ENCODE measurements at regions not wholly inside any gene's neighbourhood (a gene's known extent, or its start where the extent isn't known, plus 50 kb on each side); places are given as distances from the start of the nearest gene placed in this dataset.

GRCh38 chr4:148978301-148978700 is 536.1 kb upstream of the NR3C2 start:
- FAIRE-seq (no peak), DNase-seq (ENCODE audit: extremely low spot score, insufficient read length, low read depth) (no peak)

GRCh38 chr4:148975464-148975863 is 533.2 kb upstream of the NR3C2 start:
- FAIRE-seq (no peak), DNase-seq (ENCODE audit: extremely low spot score, insufficient read length, low read depth) (no peak)

GRCh38 chr4:148965080-148965479 is 522.9 kb upstream of the NR3C2 start:
- DNase-seq (ENCODE audit: extremely low spot score, insufficient read length, low read depth) (no peak), FAIRE-seq (no peak)

- no peak for DNase-seq (ENCODE audit: extremely low spot score, insufficient read length, low read depth)
- no peak for FAIRE-seq
These were observed 522.2 kb upstream of the NR3C2 start for GRCh38 chr4:148964456-148964855.

GRCh38 chr4:148962539-148963290 is 520.5 kb upstream of the NR3C2 start:
- no peak for FAIRE-seq

GRCh38 chr4:148961526-148961925 is 519.3 kb upstream of the NR3C2 start:
- DNase-seq (ENCODE audit: extremely low spot score, insufficient read length, low read depth) = no peak
- FAIRE-seq = no peak

More at GRCh38 chr4:148962539-148963290, 520.5 kb upstream of the NR3C2 start:
- DNase-seq (ENCODE audit: extremely low spot score, insufficient read length, low read depth) = no peak

GRCh38 chr4:148958317-148958716 is 516.1 kb upstream of the NR3C2 start:
- no peak for FAIRE-seq

GRCh38 chr4:148955564-148956297 is 513.5 kb upstream of the NR3C2 start:
- FAIRE-seq (no peak), DNase-seq (ENCODE audit: extremely low spot score, insufficient read length, low read depth) (no peak)

More at GRCh38 chr4:148958317-148958716, 516.1 kb upstream of the NR3C2 start:
- no peak for DNase-seq (ENCODE audit: extremely low spot score, insufficient read length, low read depth)

- FAIRE-seq (no peak), DNase-seq (ENCODE audit: extremely low spot score, insufficient read length, low read depth) (no peak)
These were observed 512.0 kb upstream of the NR3C2 start for GRCh38 chr4:148954011-148954749.

- no peak for DNase-seq (ENCODE audit: extremely low spot score, insufficient read length, low read depth)
- no peak for FAIRE-seq
These were observed 509.1 kb upstream of the NR3C2 start for GRCh38 chr4:148951346-148951745.

GRCh38 chr4:148946271-148946670 is 504.1 kb upstream of the NR3C2 start:
- DNase-seq (ENCODE audit: extremely low spot score, insufficient read length, low read depth) (no peak), FAIRE-seq (no peak)

- no peak for FAIRE-seq
- no peak for DNase-seq (ENCODE audit: extremely low spot score, insufficient read length, low read depth)
These were observed 502.6 kb upstream of the NR3C2 start for GRCh38 chr4:148944839-148945219.

- DNase-seq (ENCODE audit: extremely low spot score, insufficient read length, low read depth) (no peak), FAIRE-seq (no peak)
These were observed 502.1 kb upstream of the NR3C2 start for GRCh38 chr4:148944136-148944838.

- no peak for FAIRE-seq
- no peak for DNase-seq (ENCODE audit: extremely low spot score, insufficient read length, low read depth)
These were observed 492.8 kb upstream of the NR3C2 start for GRCh38 chr4:148934926-148935578.

GRCh38 chr4:148926276-148927260 is 484.4 kb upstream of the NR3C2 start:
- FAIRE-seq (no peak), DNase-seq (ENCODE audit: extremely low spot score, insufficient read length, low read depth) (no peak)

GRCh38 chr4:148923881-148924280 is 481.7 kb upstream of the NR3C2 start:
- DNase-seq (ENCODE audit: extremely low spot score, insufficient read length, low read depth) (no peak), FAIRE-seq (no peak)

- no peak for DNase-seq (ENCODE audit: extremely low spot score, insufficient read length, low read depth)
- FAIRE-seq = no peak
These were observed 480.3 kb upstream of the NR3C2 start for GRCh38 chr4:148922497-148922896.

- FAIRE-seq (no peak), DNase-seq (ENCODE audit: extremely low spot score, insufficient read length, low read depth) (no peak)
These were observed 472.5 kb upstream of the NR3C2 start for GRCh38 chr4:148914734-148915133.

- DNase-seq (ENCODE audit: extremely low spot score, insufficient read length, low read depth) = no peak
- FAIRE-seq = no peak
These were observed 472.1 kb upstream of the NR3C2 start for GRCh38 chr4:148914301-148914700.

All from GM18507 (cell line).